Fibroblast of peridontal ligament (primary cell): ENCODE measurements at regions not wholly inside any gene's neighbourhood (a gene's known extent, or its start where the extent isn't known, plus 50 kb on each side); places are given as distances from the start of the nearest gene placed in this dataset.

ENCODE experiments used
- DNase-seq: peaks from one replicate; pipeline ENCODE4 v3.0.0-alpha.2; 2010; ENCODE audit errors: extremely low read depth

DNA sequence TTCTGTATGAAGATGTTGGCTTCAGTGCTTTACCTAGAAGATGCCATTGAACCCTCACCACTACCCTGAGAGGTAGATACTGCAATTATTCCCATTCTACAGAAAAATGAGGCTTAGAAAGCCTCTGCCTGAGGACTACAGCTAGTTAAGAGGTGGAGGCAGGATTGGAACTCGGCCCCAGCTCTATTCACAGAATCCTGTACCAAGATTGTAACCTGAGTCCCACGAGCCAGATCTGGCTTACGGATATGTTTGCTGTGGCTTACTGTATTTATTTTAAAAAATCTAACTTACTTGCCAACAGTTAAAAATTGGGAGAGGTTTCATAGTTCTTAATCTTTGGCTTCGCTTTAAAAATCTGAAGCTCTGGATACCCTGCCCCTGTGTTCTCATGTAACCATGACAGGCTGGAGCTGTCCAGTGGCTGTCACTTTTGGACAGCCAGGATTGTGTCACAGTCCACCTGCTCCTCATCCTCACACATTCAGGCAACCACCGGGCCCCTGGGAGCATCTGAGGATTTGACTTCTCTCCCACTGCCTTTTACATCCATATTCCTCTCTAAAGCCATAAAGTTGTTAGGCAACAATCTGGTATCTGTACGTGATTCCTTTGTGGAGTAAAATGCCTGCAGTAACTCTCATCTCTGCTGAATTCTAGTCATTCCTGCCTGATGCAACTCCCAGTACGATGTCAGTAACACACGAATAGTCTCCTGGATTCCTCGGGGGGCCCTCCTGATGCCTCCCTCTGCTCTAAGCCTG lies 160.8 kb upstream of the SERP2 start:
- peak; percentile 74 for DNase-seq

DNA sequence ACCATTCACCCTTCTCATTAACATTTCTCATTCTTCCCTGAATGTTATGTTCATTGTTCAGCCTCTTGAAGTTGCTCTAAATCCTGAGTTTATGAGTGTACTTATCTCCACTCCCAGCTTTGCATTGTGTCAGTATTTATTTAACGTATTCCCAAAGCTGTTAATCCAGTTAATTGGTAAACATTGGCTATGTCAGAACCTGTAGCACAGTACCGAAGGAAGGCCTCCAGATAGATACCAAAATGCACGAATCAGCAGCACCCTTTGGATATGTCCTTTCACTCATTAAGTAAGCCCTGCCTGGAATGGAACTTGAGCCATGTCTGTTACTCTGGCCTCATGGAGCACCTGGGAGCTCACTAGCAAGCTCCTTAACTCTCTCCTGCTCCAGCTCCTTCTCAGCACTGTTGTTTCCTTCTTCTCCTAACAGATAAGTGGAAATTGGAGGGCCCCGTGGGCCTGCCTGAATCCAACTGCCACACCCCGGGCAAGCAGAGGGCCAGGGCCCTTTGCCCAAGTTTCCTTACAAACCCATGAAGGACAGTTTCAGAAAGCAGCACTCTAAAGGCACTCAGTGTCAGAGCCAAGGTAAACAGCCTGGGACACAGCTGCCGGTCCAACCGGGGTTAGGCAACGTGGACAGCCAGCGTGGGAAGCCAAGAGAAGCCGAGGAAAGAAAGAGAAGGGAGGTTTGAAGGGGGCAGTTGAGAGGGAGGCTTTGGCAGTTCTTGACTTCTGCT lies 155.0 kb upstream of the SERP2 start:
- no peak for DNase-seq

DNA sequence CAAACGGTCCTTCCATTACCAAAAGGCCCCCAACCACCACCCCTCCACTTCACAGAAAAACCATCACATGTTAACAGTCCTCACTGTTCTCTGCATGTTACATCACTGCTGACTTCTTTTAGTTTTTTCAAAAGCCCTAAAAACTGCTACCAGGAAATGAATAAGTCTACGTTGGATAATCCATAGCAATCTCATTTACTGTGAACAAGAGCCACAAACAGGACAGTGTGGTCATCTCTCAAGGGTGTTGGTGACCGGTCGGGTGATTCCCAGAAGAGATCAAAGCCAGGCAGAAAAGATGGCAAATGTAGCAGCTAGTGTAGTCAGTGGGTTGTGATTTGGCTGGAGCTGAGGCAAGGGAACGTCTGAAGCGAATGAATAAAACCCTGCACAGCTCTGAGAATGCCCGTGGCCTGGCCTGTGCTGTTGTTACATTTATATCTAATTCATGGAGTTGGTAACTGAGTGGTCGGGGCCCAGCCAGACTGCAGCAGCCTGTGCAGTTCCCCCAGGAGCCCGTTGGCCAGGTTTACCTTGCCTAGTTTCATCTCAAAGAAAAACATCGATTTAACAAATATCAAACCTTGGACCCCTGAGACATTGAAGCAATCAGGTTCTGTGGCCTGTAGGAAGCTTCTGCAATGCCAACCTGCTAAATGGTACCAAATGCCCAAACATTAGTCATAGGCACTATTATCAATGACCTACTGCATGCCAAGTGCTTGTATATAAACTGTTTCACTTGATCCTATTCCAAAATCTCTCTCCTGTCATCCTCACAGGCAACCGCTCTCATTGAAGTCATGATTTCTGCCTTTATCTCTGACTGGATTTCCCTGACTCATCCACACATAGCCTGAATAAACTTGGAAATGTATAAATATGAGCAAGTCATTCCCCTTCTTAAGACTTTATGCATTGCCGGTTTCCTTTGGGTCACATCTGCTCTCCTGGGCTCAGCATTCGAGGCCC lies 153.8 kb upstream of the SERP2 start:
- DNase-seq = peak; percentile 83

DNA sequence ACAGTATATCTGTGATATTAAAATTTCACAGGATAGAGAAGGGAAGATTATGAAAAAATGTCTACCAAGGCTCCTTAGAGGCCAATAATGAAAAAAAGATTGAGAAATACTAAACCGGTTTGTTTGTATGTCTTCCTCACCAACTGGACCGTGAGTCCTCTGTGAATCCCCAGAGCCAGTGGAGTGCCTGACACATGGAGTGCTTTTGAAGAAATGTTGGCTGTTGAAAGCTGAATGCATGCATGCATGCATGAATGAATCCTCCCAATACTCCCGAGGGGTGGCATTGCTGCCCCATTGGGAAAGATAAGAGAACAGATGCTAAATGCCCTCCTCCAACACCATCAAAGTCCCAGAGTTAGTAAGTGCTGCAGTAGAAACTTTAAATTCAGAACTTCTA lies 152.7 kb upstream of the SERP2 start:
- DNase-seq = no peak

DNA sequence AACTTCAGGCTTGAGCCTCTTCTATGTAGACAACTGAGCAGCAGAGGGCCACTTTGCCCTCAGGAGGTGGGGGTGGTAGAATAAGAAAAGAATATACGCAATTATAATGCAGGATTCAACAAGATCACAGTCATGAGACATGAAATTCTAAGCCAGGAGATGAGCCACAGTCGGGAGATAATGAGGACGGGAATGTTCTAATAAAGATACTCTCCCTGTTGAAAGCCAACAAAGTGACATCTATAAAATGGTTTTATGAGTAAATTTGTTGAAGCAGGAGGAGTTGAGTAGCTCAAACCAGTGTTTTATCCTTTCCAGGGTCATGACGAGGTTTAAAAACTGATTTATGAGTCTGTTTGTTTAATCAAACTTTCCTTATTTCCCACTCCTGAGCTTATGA lies 152.0 kb upstream of the SERP2 start:
- DNase-seq = no peak

DNA sequence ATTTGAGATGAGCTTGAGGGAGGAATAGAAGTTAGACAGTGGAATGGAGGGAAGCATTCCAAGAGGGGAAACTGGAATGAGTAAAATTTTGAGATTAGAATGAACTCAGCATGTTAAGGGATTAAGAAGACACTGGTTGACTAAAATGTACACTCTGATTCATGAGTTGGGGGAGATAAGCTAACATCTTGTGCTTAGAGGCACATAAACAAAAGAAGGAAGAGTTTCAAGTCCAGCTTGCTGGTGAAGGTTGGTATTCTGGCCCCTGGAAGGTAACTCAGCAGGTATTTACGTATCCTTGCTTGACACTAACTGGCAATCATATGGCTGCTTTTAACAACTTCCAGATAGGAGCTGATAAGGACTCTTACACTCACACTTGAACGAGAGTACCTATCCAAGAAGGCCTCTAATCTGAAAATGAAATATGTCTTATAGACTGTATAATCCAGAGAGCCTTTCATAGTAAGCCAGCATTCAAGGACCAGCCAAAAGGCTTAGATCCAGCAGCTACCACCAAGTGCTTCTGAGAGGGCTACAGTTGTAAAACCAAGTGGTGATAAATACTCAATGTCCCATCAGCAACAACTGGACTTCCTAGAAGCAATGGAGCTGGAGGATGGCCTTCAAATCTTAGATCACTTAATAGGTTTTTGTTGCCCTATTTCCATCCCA lies 149.7 kb upstream of the SERP2 start:
- no peak for DNase-seq

DNA sequence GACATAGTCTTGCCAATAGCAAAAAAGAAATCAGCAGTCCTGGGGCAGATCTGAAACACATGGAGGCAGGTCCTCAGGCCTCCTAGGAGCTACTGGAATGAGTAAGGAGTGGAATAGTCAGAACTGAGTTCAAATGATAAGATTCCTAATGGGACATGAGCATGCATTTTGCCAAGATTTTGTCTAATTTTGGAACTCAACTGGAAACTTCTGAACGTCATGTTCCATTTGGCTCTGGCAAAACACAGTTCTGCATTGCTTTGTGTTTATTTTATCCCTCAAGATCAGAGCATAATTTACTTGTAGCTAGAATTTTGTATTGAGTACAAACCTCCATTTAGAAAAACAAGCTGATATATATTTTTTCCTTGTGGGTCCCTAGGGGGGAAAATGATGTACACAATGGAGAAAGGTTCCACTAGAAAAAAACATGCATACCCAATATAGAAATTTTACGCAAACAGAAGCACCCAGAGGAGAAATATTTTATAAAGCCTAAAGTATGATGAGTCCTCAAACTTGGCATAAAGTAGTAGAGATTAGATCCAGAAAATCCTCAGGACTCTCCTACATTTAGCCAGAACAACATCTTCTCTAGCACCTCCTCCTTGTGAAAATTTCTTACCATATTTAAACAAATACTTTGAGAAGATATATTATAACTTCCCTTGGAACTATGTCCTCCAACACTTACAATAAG lies 149.0 kb upstream of the SERP2 start:
- peak; percentile 43 for DNase-seq

DNA sequence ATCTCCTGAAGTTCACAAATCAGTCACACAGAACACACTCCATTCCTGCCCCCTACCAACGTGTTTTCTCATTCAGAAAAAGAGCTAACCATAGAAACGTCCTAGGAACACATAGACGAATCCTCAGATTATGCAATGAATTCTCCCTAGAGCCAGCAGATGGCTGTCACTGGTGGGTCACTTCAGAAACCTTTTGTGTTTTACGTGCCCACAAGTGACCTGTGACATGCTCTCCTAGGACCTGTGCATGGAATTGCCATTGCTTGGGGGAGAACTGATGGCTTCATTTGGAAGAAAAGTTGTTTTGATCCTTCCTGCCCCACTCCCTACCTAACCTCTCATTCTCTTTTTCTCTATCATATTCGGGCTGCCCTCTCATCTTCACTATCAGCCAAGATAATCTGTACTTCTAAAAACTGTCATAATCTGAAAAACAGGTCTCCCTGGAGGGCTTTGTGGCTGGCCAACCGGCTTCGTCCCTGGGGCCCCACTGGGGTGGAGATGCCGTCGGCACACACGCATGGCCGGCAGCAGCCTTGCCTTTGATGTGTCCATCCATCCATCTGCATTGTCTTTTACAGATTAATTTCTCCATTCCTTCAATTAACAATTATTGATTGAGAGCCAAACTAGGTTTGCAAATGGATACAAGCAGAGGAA lies 144.1 kb upstream of the SERP2 start:
- no peak for DNase-seq

DNA sequence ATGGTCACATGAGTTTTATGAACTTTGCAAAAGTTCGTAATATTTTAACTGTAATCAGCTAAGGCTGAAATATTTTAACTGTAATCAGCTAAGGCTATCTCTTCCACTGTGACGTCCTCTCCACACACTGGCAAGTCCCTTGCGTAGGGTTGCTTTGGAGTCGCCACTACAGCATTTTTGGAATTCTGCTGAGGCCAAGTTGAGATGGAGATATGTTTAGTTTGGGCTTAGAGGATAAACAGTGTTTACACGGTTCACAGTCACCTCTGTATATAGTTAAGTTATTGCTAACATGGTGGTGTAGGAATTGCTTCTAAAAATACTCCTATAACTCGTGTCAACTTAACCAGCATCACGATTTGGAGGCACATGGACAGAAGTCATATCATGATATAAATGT lies 143.6 kb upstream of the SERP2 start:
- DNase-seq = peak; percentile 65

DNA sequence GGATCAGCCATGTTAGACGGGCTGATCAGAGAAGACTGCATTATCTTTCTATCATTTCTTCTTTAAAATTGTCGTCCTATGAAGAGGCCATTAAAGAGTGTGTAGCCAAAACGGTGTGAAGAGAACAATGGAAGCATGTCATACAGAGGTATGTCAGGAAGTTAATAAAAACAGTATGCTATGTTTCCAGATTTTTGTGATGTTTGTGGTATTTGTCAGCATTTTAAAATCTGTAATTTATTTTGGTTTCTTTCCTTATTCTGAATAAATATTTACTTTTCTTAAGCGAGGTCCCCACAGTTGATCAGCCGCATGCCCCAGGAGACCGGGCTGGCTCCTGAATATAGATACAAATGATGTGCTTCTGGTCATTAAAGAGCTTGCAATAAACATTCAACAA lies 142.9 kb upstream of the SERP2 start:
- peak; percentile 48 for DNase-seq

DNA sequence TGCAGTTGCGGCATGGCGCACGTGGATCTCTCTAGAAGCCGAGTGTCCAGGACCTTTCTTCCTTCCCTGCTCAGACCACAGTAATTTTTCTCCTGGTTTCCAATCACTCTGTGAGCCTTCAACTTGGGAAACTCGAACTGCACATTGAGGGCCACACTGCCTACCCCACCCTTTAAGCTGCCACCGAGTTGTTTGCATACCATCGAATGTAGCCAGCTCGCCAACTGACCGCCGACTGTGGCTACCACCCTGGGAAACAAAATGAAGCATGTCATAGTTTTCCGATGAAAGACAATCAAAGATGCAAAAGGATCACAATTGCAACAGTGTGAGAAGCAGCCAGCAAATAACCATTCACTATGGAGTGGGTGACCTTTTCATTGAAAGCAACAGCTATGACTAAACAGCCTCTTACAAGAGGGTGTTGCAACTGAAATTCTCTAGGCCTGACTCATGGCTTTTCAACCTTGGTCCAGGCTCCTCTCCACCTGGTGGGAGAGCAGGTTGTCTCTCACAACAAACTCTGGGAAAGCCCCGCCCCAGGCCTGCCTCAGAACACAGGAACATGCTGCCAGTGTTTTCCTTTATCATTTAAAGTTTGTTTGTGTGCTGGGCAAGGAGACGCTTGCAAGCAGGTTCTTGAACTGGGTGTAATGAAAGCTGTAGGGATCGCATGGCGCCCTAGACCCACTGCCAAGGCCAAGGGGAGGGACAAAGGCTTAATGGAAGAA lies 141.7 kb upstream of the SERP2 start:
- DNase-seq = peak; percentile 96

DNA sequence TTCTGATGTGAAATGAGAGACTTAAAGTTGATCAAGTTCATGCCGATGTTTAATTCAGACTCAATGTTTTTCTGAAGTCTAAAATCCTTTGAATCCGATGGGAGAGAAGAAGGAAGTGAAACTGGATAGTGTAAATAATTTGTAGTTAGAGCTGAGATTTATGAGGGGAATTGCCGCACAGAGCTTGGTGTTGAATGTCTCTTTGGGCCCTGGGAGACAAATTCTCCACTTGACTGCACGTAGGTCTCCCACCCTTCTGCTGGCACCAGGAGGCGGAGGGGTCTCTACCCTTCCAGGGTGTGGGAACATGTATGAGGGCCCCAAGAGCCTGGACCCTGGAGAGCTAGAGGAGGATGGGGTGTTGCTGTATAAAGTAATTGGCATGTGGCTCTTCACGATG lies 140.8 kb upstream of the SERP2 start:
- DNase-seq = no peak

DNA sequence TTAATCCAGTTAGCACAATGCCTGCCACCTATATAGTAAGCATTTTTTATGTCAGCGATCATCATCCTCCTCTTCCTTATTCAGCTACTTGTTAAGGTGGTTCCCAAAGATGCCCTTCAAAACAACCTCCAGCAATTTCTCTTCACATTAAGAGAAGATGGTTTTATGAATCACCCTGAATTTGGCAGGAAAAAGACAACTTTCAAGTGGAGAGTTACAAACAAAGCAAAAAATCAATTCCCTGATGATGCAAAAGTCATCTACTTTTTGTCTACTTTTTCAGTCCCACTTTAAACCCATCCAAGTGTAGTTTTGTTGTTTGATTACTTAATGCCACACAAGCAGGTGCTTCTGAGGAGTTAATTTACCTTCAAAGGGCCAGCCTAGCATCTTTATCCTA lies 139.1 kb upstream of the SERP2 start:
- DNase-seq = peak; percentile 56

DNA sequence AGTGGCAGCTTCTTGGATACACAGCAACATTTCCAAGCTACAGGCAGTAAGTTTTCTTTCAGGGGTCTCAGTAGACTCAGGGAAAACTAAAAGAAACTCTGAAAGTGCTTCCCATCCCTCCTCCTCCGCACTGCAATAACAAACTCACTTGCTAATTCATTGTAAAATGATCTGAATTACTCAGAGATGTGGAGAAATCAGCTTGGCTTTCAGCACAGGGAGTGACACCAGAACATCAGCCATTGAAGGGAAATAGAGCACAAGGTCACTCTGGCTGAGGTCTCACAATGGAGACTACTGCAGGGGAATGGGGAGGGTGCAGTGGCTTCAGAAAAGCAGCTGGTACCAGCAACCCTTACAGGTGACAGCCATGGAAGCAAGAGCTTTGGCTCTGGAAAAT lies 137.3 kb upstream of the SERP2 start:
- DNase-seq = peak; percentile 81

DNA sequence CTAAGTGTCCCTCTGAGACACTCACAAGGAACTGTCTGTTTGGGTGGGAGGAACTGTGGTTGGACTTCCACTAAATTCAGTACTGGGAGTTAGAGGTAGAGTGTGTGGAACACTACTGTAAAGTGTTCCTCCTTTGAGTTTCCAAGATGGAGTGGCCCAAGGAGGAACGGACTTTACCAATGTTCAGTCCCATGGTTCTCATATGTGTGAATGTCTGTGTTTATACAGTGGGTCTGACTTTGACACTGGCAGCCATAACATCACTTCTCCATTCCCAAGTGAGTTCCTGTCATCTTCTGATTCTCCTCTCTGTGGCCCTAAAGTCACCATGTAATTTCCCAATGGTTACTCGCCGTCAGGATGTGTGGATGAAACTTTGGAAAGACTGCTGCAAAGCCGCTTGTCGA lies 136.8 kb upstream of the SERP2 start:
- DNase-seq = no peak

DNA sequence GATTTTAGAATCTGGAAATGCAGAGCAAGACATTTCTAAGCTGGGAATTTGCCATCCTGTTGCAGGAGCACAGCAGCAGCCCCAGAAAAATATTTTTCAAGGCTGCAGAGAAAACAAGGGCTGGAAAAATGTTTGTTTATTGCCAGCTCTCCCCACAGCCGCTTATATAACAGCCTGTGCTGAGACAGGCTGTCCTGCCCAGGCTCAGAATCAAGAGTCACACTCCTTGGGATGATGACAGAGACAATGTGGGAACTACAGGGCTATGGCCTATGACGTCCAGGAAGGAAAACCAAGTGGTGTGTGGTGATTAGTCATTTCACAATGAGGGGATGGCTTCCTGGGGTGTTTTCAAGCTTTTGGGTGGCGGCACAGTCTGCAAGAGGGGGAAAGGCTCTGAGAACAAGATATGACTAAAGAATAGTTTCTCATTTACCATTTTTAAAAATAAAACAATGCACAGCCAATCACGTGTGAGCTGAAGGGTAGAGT lies 136.3 kb upstream of the SERP2 start:
- DNase-seq = peak; percentile 94

DNA sequence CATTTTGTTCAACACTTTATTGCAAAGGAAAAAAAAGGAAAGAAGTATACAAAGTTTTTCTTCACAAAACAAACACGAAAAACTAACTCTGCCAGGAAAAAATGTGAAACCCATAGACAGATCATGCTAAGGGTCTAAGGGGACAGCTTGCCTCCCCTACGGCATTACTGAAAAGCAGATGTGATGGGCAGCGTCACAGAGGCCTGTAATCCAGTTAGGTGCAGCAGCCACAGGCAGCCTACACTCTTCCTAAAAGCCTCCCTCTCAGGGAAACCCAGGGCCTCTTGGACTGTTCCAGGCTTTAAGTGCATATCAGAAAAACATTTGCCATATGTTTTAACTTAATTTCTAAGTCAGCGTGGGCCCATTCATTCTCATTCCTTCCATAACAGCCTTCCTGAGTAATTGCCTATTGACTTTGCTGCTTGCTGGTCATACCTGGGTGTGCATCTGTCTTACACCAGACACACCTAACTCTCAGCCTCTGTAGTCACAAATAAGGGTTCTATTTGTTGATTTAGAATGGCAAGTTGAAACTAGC lies 135.7 kb upstream of the SERP2 start:
- peak; percentile 89 for DNase-seq

DNA sequence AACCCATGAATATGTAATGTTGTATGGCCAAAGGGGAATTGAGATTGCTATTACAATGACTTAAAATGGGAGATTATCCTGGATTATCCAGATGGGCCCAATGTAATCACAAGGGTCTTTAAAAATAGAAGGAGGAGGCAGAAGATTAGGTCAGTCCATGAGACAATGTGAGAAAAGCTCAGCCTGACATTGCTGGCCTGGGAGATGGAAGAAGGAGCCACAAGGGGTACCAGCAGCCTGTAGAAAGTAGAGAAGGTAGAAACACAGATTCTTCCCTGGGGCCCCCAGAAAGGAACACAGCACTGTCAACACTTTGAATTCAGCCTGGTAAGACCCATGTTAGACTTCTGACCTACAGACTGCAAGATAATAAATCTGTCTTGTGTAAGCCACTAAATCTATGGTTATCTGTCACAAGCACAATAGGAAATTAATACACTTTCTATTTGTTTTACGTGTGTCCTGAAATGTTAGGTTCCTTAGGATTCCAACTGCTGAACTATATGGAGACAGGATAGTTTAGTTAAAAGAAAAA lies 132.9 kb upstream of the SERP2 start:
- no peak for DNase-seq

DNA sequence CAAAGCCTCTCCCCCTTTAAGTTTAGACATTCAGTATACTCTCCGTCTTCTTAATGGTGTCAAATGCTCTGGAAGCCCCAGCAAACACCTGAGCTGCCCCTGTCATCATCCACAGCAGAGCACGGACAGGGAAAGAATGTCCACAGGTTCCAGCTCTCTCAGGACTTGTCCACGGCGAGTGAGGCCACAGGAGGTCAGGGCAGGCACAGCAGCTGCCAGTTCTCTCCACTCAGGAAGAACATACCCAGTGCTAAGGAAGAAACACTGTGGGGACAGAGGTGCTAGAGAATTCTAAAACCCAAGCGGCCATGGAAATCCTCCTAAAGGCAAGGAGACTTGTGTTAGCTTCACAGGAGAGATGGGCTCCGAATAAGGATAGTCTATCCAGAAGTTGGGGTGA lies 132.0 kb upstream of the SERP2 start:
- DNase-seq = no peak
